HPDE6-E6E7 (cell line): ENCODE measurements at regions not wholly inside any gene's neighbourhood (a gene's known extent, or its start where the extent isn't known, plus 50 kb on each side); places are given as distances from the start of the nearest gene placed in this dataset.
"Not testable (repeated sequence)": the region's sequence is repeated elsewhere in the genome, so short reads cannot be mapped to it uniquely, and the experiment has no call there.

Experiments
- DNase-seq: peaks from one replicate; pipeline ENCODE4 v3.0.0; 2011; ENCODE audit warnings: missing footprints; ENCODE audit errors: extremely low spot score

GRCh38 chr3:13137941-13138832 is 65.0 kb upstream of the IQSEC1 start:
- DNase-seq, result no peak

- DNase-seq, result not testable (repeated sequence)
These were observed 63.6 kb upstream of the IQSEC1 start for GRCh38 chr3:13136848-13137247.

- no peak for DNase-seq
These were observed 63.2 kb upstream of the IQSEC1 start for GRCh38 chr3:13136426-13136825.

GRCh38 chr3:13135811-13136321 is 62.6 kb upstream of the IQSEC1 start:
- no peak for DNase-seq

GRCh38 chr3:13135251-13135810 is 62.1 kb upstream of the IQSEC1 start:
- no peak for DNase-seq

GRCh38 chr3:13134879-13135206 is 61.6 kb upstream of the IQSEC1 start:
- DNase-seq, result no peak

GRCh38 chr3:13134166-13134878 is 61.1 kb upstream of the IQSEC1 start:
- DNase-seq, result no peak

GRCh38 chr3:13133471-13133981 is 60.3 kb upstream of the IQSEC1 start:
- DNase-seq, result no peak

GRCh38 chr3:13132731-13133410 is 59.6 kb upstream of the IQSEC1 start:
- DNase-seq, result no peak

GRCh38 chr3:13132281-13132680 is 59.1 kb upstream of the IQSEC1 start:
- no peak for DNase-seq

- no peak for DNase-seq
These were observed 57.4 kb upstream of the IQSEC1 start for GRCh38 chr3:13130464-13131193.

GRCh38 chr3:13125092-13126015 is 52.1 kb upstream of the IQSEC1 start:
- DNase-seq, result no peak

- DNase-seq, result no peak
These were observed 51.4 kb upstream of the IQSEC1 start for GRCh38 chr3:13124631-13125030.

- DNase-seq, result no peak
These were observed 50.5 kb upstream of the IQSEC1 start for GRCh38 chr3:13123765-13124164.

GRCh38 chr3:13123013-13123654 is 49.9 kb upstream of the IQSEC1 start:
- no peak for DNase-seq
